B cell (primary cell): ENCODE measurements at regions not wholly inside any gene's neighbourhood (a gene's known extent, or its start where the extent isn't known, plus 50 kb on each side); places are given as distances from the start of the nearest gene placed in this dataset.

Experiments used
- ATAC-seq: fragments of 200-7000 bp; cut with Tn5 transposase; one replicate; pipeline ENCODE4 v1.10.0; 2021; ENCODE audit warnings: low read depth, mild to moderate bottlenecking, moderate number of reproducible peaks, moderate library complexity
- CTCF ChIA-PET: fragments of 350-600 bp; sonication (Branson Sonifier 250); formaldehyde crosslinking; loops from one replicate; lab custom pipeline; 2021; ENCODE audit warnings: antibody characterized with exemption, inconsistent platforms; lab: Charles Lee
- POLR2A ChIA-PET: fragments of 350-600 bp; sonication (Branson Sonifier 250); formaldehyde crosslinking; loops from one replicate; lab custom pipeline; 2021; ENCODE audit warnings: antibody characterized with exemption; lab: Charles Lee
- DNase-seq: peaks from one replicate; pipeline ENCODE4 v3.0.0; 2013
- H2AFZ ChIP-seq: 2 replicates; pipeline ENCODE4 v1.6.1; 2012; ENCODE audit warnings: mild to moderate bottlenecking, low read depth, low read length; ENCODE audit not compliant: insufficient read depth, poor library complexity, severe bottlenecking
- H3K27ac ChIP-seq, 2 donors: 1 replicate in 1 of 2; 2 replicates in 1 of 2; pipeline ENCODE4 v1.5.1; 2012 to 2013; ENCODE audit warnings: low read length in 2 of 2, mild to moderate bottlenecking in 2 of 2, moderate library complexity in 1 of 2
- H3K27me3 ChIP-seq, 4 experiments: fragments of 200-600 bp in 1 of 4; sonication (generic) in 1 of 4; replicated peaks in 1 of 4; 1 replicate in 2 of 4; 2 replicates in 2 of 4; pipeline versions ENCODE4 v1.6.1 to v1.7.0; 2013 to 2016; ENCODE audit warnings: low read length in 3 of 4, mild to moderate bottlenecking in 2 of 4, mixed read lengths in 1 of 4, moderate library complexity in 1 of 4; ENCODE audit not compliant: insufficient read depth in 4 of 4, control insufficient read depth in 3 of 4; ENCODE audit errors: control extremely low read depth in 1 of 4
- H3K36me3 ChIP-seq, 2 experiments: replicated peaks in 1 of 2; 1 replicate in 1 of 2; 2 replicates in 1 of 2; pipeline versions ENCODE4 v1.6.1 to v1.7.1; 2013; ENCODE audit warnings: low read length in 1 of 2; ENCODE audit not compliant: insufficient read depth in 2 of 2, control insufficient read depth in 1 of 2; ENCODE audit errors: control extremely low read depth in 1 of 2, extremely low read depth in 1 of 2
- H3K4me1 ChIP-seq, 2 donors: fragments of 200-600 bp in 1 of 2; sonication (generic) in 1 of 2; 1 replicate in 1 of 2; 2 replicates in 1 of 2; pipeline versions ENCODE4 v1.5.1 to v1.6.1; 2013 to 2017; ENCODE audit warnings: low read length in 2 of 2; ENCODE audit not compliant: control insufficient read depth in 2 of 2, insufficient read depth in 2 of 2
- H3K4me2 ChIP-seq: replicated peaks from 2 replicates; pipeline ENCODE3; 2012; ENCODE audit warnings: mild to moderate bottlenecking, low read depth, low read length; ENCODE audit not compliant: poor library complexity, severe bottlenecking
- H3K4me3 ChIP-seq, 5 experiments: fragments of 200-600 bp in 1 of 5; sonication (generic) in 1 of 5; 1 replicate in 3 of 5; 2 replicates in 2 of 5; pipeline versions ENCODE4 v1.5.1 to v1.7.0; 2011 to 2016; ENCODE audit warnings: low read length in 4 of 5, mild to moderate bottlenecking in 4 of 5, low read depth in 2 of 5, control low read depth in 1 of 5, moderate library complexity in 1 of 5; ENCODE audit not compliant: insufficient read depth in 1 of 5; ENCODE audit errors: control extremely low read depth in 1 of 5, extremely low read depth in 1 of 5
- H3K79me2 ChIP-seq: fragments of 200-600 bp; sonication (generic); one replicate; pipeline ENCODE4 v1.6.0; 2016; ENCODE audit warnings: low read length; ENCODE audit not compliant: control insufficient read depth, insufficient read depth
- H3K9ac ChIP-seq: fragments of 200-600 bp; sonication (generic); 2 replicates; pipeline ENCODE4 v1.6.1; 2017; ENCODE audit warnings: mild to moderate bottlenecking, low read length, moderate library complexity
- H3K9me3 ChIP-seq, 3 donors: one replicate each; pipeline versions ENCODE4 v1.6.1 to v1.7.1; 2013; ENCODE audit warnings: low read length in 2 of 3; ENCODE audit not compliant: control insufficient read depth in 2 of 3, insufficient read depth in 1 of 3; ENCODE audit errors: control extremely low read depth in 1 of 3
- H4K20me1 ChIP-seq: 2 replicates; pipeline ENCODE4 v1.6.0; 2012; ENCODE audit warnings: mild to moderate bottlenecking, low read length; ENCODE audit not compliant: insufficient read depth, control insufficient read depth, poor library complexity, severe bottlenecking
- H3K27ac Mint-ChIP-seq: one replicate; pipeline ENCODE4 v1.8.0; 2021; ENCODE audit warnings: mixed read lengths
- H3K27me3 Mint-ChIP-seq: one replicate; pipeline ENCODE4 v1.8.0; 2021; ENCODE audit warnings: mixed read lengths
- H3K4me1 Mint-ChIP-seq: one replicate; pipeline ENCODE4 v1.8.0; 2021; ENCODE audit warnings: mixed read lengths
- H3K4me3 Mint-ChIP-seq: one replicate; pipeline ENCODE4 v1.8.0; 2021; ENCODE audit warnings: mixed read lengths
- H3K9me3 Mint-ChIP-seq: one replicate; pipeline ENCODE4 v1.8.0; 2022; ENCODE audit warnings: mixed read lengths; ENCODE audit not compliant: insufficient read depth
- EZH2 ChIP-seq: IDR thresholded peaks from 2 replicates; pipeline ENCODE4 v1.6.1; 2012; ENCODE audit warnings: borderline replicate concordance, low read depth, mild to moderate bottlenecking, moderate library complexity, low read length; ENCODE audit not compliant: insufficient read depth, poor library complexity, severe bottlenecking
- WGBS: methylation state at CpG from one replicate; pipeline ENCODE4 v1.1.5; 2013; ENCODE audit warnings: missing lambda C conversion rate; ENCODE audit not compliant: insufficient coverage; 5-methylcytosine and 5-hydroxymethylcytosine counted together
- intact Hi-C: fragments of 100-400 bp; cut with micrococcal nuclease; formaldehyde crosslinking; loops from one replicate; pipeline ENCODE4 v1.10.0; 2022
- TF ChIP-seq, protein P1 (sequence below): fragments of 200-600 bp; IDR thresholded peaks from one replicate; pipeline ENCODE4 v1.8.0; 2022; ENCODE audit warnings: antibody characterized with exemption, mild to moderate bottlenecking

- H3K4me1 Mint-ChIP-seq = no peaks in the 10 kb centered on the region
- Histone ChIP-seq H3K36me3 (no peaks in the 10 kb centered on the region), H3K4me3 (no peak overlapping the region), H3K4me1 (no peaks in the 10 kb centered on the region), H3K27me3 (no peaks in the 10 kb centered on the region), H2AFZ (no peak overlapping the region), H3K27ac (no peak overlapping the region), H3K79me2 (no peaks in the 10 kb centered on the region), H4K20me1 (no peaks in the 10 kb centered on the region), H3K4me2 (no peak overlapping the region), H3K9ac (no peak overlapping the region), H3K9me3 (no peaks in the 10 kb centered on the region)
- POLR2A ChIA-PET = no interaction called here
- no peak overlapping the region for H3K4me3 Mint-ChIP-seq
- no CpG with 5 or more reads among the region's 2 CpGs for WGBS
- no peak for DNase-seq
- intact Hi-C loops = no loop called here
- CTCF ChIA-PET = no interaction called here
- no peak overlapping the region for H3K27ac Mint-ChIP-seq
- no peaks in the 10 kb centered on the region for H3K27me3 Mint-ChIP-seq
- no peak for ATAC-seq
- TF ChIP-seq, protein P1, sequence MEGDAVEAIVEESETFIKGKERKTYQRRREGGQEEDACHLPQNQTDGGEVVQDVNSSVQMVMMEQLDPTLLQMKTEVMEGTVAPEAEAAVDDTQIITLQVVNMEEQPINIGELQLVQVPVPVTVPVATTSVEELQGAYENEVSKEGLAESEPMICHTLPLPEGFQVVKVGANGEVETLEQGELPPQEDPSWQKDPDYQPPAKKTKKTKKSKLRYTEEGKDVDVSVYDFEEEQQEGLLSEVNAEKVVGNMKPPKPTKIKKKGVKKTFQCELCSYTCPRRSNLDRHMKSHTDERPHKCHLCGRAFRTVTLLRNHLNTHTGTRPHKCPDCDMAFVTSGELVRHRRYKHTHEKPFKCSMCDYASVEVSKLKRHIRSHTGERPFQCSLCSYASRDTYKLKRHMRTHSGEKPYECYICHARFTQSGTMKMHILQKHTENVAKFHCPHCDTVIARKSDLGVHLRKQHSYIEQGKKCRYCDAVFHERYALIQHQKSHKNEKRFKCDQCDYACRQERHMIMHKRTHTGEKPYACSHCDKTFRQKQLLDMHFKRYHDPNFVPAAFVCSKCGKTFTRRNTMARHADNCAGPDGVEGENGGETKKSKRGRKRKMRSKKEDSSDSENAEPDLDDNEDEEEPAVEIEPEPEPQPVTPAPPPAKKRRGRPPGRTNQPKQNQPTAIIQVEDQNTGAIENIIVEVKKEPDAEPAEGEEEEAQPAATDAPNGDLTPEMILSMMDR = no peak
- TF ChIP-seq EZH2 = no peak
- peaks cover 4% of the 10 kb centered on the region for H3K9me3 Mint-ChIP-seq
Measured at GRCh38 chr13:73310366-73310765, 251.6 kb downstream of the KLF5 start.

DNA sequence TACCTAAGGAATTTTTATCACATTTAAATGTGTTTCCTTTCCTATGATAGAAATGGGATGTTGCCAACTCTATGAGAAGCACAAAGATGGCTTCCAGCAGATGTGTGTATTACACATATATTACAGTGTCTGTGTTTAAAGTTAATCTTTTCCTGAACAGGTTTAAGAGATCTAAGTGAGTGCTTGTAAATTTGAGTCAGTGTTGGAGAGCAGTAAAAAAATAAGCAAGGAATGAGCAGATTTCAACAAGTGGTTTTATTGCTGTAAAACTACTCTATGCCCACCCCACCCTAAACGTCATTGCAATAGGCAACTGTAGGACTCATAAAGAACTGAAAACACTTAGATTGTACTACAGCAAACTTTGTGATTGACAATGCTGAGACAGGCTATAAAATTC, 248.7 kb downstream of the KLF5 start:
- H3K9ac ChIP-seq = no peak overlapping the region
- no CpG with 5 or more reads among the region's 1 CpG for WGBS
- H3K36me3 ChIP-seq = no peaks in the 10 kb centered on the region
- DNase-seq = no peak
- no peak overlapping the region for H3K4me3 ChIP-seq
- no peak for TF ChIP-seq EZH2
- TF ChIP-seq, protein P1 = no peak
- H3K4me2 ChIP-seq = no peak overlapping the region
- intact Hi-C loops = no loop called here
- H3K79me2 ChIP-seq = no peaks in the 10 kb centered on the region
- no peak overlapping the region for H2AFZ ChIP-seq
- no peaks in the 10 kb centered on the region for H3K4me1 ChIP-seq
- no peaks in the 10 kb centered on the region for H3K27me3 ChIP-seq
- H3K4me3 Mint-ChIP-seq = no peak overlapping the region
- peaks cover 4% of the 10 kb centered on the region for H3K9me3 Mint-ChIP-seq
- POLR2A ChIA-PET = no interaction called here
- CTCF ChIA-PET = no interaction called here
- no peak for ATAC-seq
- no peak overlapping the region for H3K27ac ChIP-seq
- no peaks in the 10 kb centered on the region for H3K9me3 ChIP-seq
- no peak overlapping the region for H3K27ac Mint-ChIP-seq
- no peaks in the 10 kb centered on the region for H3K27me3 Mint-ChIP-seq
- H4K20me1 ChIP-seq = no peaks in the 10 kb centered on the region
- no peaks in the 10 kb centered on the region for H3K4me1 Mint-ChIP-seq
